ENCODE measurements at regions not wholly inside any gene's neighbourhood (a gene's known extent, or its start where the extent isn't known, plus 50 kb on each side); places are given as distances from the start of the nearest gene placed in this dataset.
"Not testable (repeated sequence)": the region's sequence is repeated elsewhere in the genome, so short reads cannot be mapped to it uniquely, and the experiment has no call there.

GRCh38 chr3:3902161-3902560 is 102.9 kb downstream of the LRRN1 start:
- DNase-seq = no peak

- no peak for DNase-seq
Observed at GRCh38 chr3:3906171-3906570, 106.9 kb downstream of the LRRN1 start.

GRCh38 chr3:3907023-3907422 is 107.8 kb downstream of the LRRN1 start:
- DNase-seq = no peak

GRCh38 chr3:3918763-3919162 is 119.5 kb downstream of the LRRN1 start:
- no peak for DNase-seq

- no peak for DNase-seq
Observed at GRCh38 chr3:3919316-3919715, 120.1 kb downstream of the LRRN1 start.

- no peak for DNase-seq
Observed at GRCh38 chr3:3923619-3924018, 124.4 kb downstream of the LRRN1 start.

GRCh38 chr3:3927198-3927597 is 128.0 kb downstream of the LRRN1 start:
- no peak for DNase-seq

GRCh38 chr3:3927965-3928364 is 128.7 kb downstream of the LRRN1 start:
- no peak for DNase-seq

- DNase-seq = not testable (repeated sequence)
Observed at GRCh38 chr3:3941380-3941779, 142.1 kb downstream of the LRRN1 start.

- no peak for DNase-seq
Observed at GRCh38 chr3:3951071-3951470, 151.8 kb downstream of the LRRN1 start.

- DNase-seq = no peak
Observed at GRCh38 chr3:3951501-3951900, 152.3 kb downstream of the LRRN1 start.

- peak; percentile 0 for DNase-seq
Observed at GRCh38 chr3:3962867-3963266, 163.6 kb downstream of the LRRN1 start.

- DNase-seq = no peak
Observed at GRCh38 chr3:3984053-3984452, 184.8 kb downstream of the LRRN1 start.

GRCh38 chr3:3991598-3991997 is 192.4 kb downstream of the LRRN1 start:
- DNase-seq = no peak

- DNase-seq = no peak
Observed at GRCh38 chr3:3992312-3992874, 193.2 kb downstream of the LRRN1 start.

- peak; percentile 4 for DNase-seq
Observed at GRCh38 chr3:3998140-3998922, 199.1 kb downstream of the LRRN1 start.

- DNase-seq = not testable (repeated sequence)
Observed at GRCh38 chr3:3999340-3999739, 200.1 kb downstream of the LRRN1 start.

- no peak for DNase-seq
Observed at GRCh38 chr3:4001976-4002375, 202.7 kb downstream of the LRRN1 start.

GRCh38 chr3:4006288-4006687 is 207.1 kb downstream of the LRRN1 start:
- DNase-seq = no peak

- DNase-seq = no peak
Observed at GRCh38 chr3:4008205-4008604, 209.0 kb downstream of the LRRN1 start.

GRCh38 chr3:4011166-4011565 is 211.9 kb downstream of the LRRN1 start:
- no peak for DNase-seq

GRCh38 chr3:4015426-4015825 is 216.2 kb downstream of the LRRN1 start:
- no peak for DNase-seq

GRCh38 chr3:4019501-4019900 is 220.3 kb downstream of the LRRN1 start:
- no peak for DNase-seq

GRCh38 chr3:4021162-4021561 is 221.9 kb downstream of the LRRN1 start:
- DNase-seq = no peak

GRCh38 chr3:4029135-4029534 is 229.9 kb downstream of the LRRN1 start:
- no peak for DNase-seq
